ENCODE measurements at regions not wholly inside any gene's neighbourhood (a gene's known extent, or its start where the extent isn't known, plus 50 kb on each side); places are given as distances from the start of the nearest gene placed in this dataset.

GRCh38 chr22:34080433-34080832 is 160.2 kb upstream of the LARGE1 start:
- intact Hi-C loops (cut with DNase I), result no loop called here
- ATAC-seq, result no peak
- H3K36me3 ChIP-seq, result no peaks in the 10 kb centered on the region
- no peaks in the 10 kb centered on the region for H3K27me3 ChIP-seq
- no peaks in the 10 kb centered on the region for H3K9me3 ChIP-seq
- no peaks in the 10 kb centered on the region for H3K4me1 ChIP-seq
- no peak for DNase-seq
- 95 to 98% (median 96%) methylated on average over 2 of the region's 2 CpGs for WGBS, 4 donors
- no peak overlapping the region for H3K27ac ChIP-seq
- no peak overlapping the region for H3K4me3 ChIP-seq
- TF ChIP-seq CTCF (IDR thresholded peaks at IDR 0.05) (no peak), POLR2A (IDR thresholded peaks at IDR 0.05) (no peak)

- TF ChIP-seq CTCF (IDR thresholded peaks at IDR 0.05) (no peak), POLR2A (IDR thresholded peaks at IDR 0.05) (no peak)
- peaks cover 0 to 5% (median 0%) of the 10 kb centered on the region in 9 donors for H3K27me3 ChIP-seq
- WGBS, 4 donors, result 81 to 90% (median 87%) methylated on average over 3 of the region's 3 CpGs
- no peaks in the 10 kb centered on the region for H3K4me1 ChIP-seq
- no peak overlapping the region for H3K27ac ChIP-seq
- H3K36me3 ChIP-seq, result no peaks in the 10 kb centered on the region
- DNase-seq (no peak), ATAC-seq (no peak)
- H3K4me3 ChIP-seq, result no peak overlapping the region
- intact Hi-C loops (cut with DNase I), result no loop called here
- peaks cover 0 to 6% (median 0%) of the 10 kb centered on the region in 12 donors for H3K9me3 ChIP-seq
These were observed 176.5 kb upstream of the LARGE1 start for GRCh38 chr22:34096770-34097169.

- intact Hi-C loops (cut with DNase I), result no loop called here
- 29 to 64% (median 50%) methylated on average over 1 of the region's 1 CpG for WGBS, 4 donors
- no peaks in the 10 kb centered on the region for H3K36me3 ChIP-seq
These were observed 179.0 kb upstream of the LARGE1 start for GRCh38 chr22:34099278-34099677.

GRCh38 chr22:34102633-34103032 is 182.4 kb upstream of the LARGE1 start:
- WGBS, 4 donors, result 55 to 72% (median 70%) methylated on average over 3 to 5 of the region's 5 CpGs
- intact Hi-C loops (cut with DNase I), result loop anchor here in 3 of 10 donors (10.0 kb wide), 4 partner anchors 368 to 588 kb away; no protein-coding TSS in a partner anchor
- ATAC-seq (no peak), DNase-seq (no peak)
- Histone ChIP-seq H3K36me3 (no peaks in the 10 kb centered on the region), H3K4me3 (no peak overlapping the region), H3K27me3 (peaks cover 0 to 11% (median 0%) of the 10 kb centered on the region in 9 donors), H3K9me3 (peaks cover 0 to 6% (median 0%) of the 10 kb centered on the region in 12 donors), H3K27ac (no peak overlapping the region), H3K4me1 (no peaks in the 10 kb centered on the region)
- TF ChIP-seq CTCF (IDR thresholded peaks at IDR 0.05), result no peak
- TF ChIP-seq POLR2A (IDR thresholded peaks at IDR 0.05), result no peak

More at GRCh38 chr22:34099278-34099677, 179.0 kb upstream of the LARGE1 start:
- no peaks in the 10 kb centered on the region for H3K4me1 ChIP-seq
- peaks cover 0 to 5% (median 0%) of the 10 kb centered on the region in 9 donors for H3K27me3 ChIP-seq
- no peak overlapping the region for H3K27ac ChIP-seq
- DNase-seq (no peak), ATAC-seq (no peak)
- H3K9me3 ChIP-seq, result peaks cover 0 to 6% (median 0%) of the 10 kb centered on the region in 12 donors
- H3K4me3 ChIP-seq, result no peak overlapping the region
- no peak for TF ChIP-seq POLR2A (IDR thresholded peaks at IDR 0.05)
- TF ChIP-seq CTCF (IDR thresholded peaks at IDR 0.05), result no peak

All from heart left ventricle (tissue), 16 donors.